ENCODE measurements at regions not wholly inside any gene's neighbourhood (a gene's known extent, or its start where the extent isn't known, plus 50 kb on each side); places are given as distances from the start of the nearest gene placed in this dataset.

- H3K4me3 ChIP-seq (replicated peaks in 1 of 3; ENCODE audit: insufficient read depth in 1 of 3, low read depth in 1 of 3, low read length in 3 of 3) = no peak overlapping the region
- TF ChIP-seq GATA2 (IDR thresholded peaks at IDR 0.05; ENCODE audit: insufficient read depth, insufficient read length, low read depth, low read length) = no peak
- TF ChIP-seq POLR2AphosphoS5 (IDR thresholded peaks at IDR 0.05; ENCODE audit: insufficient read depth, low read depth, low read length) = no peak
- no peak for TF ChIP-seq MAX (IDR thresholded peaks at IDR 0.05; ENCODE audit: insufficient read depth, insufficient read length)
- TF ChIP-seq MYC (IDR thresholded peaks at IDR 0.05; ENCODE audit: low read depth, low read length) = no peak
- no peak for TF ChIP-seq FOS (IDR thresholded peaks at IDR 0.05; ENCODE audit: borderline replicate concordance, insufficient read depth, low read length)
- TF ChIP-seq POLR2A (IDR thresholded peaks at IDR 0.05; ENCODE audit: low read depth, low read length) = no peak
- TF ChIP-seq EZH2 (IDR thresholded peaks at IDR 0.05; ENCODE audit: borderline replicate concordance, low read depth, low read length, severe bottlenecking) = no peak
- TF ChIP-seq JUN (IDR thresholded peaks at IDR 0.05; ENCODE audit: borderline replicate concordance, insufficient read depth, insufficient read length, low read depth) = no peak
- no peak for TF ChIP-seq CTCF (IDR thresholded peaks at IDR 0.05; ENCODE audit: extremely low read depth in 1 of 2, insufficient read depth in 1 of 2, low read depth in 1 of 2, low read length in 2 of 2)
- H3K4me2 ChIP-seq (ENCODE audit: insufficient read depth, low read length) = no peak overlapping the region
- no peaks in the 10 kb centered on the region for H3K79me2 ChIP-seq (ENCODE audit: control insufficient read depth, insufficient read depth, low read length)
- no peak overlapping the region for H2AFZ ChIP-seq (ENCODE audit: low read depth, low read length)
- POLR2A ChIA-PET = no interaction called here
- CTCF ChIA-PET = no interaction called here
- intact Hi-C loops (cut with micrococcal nuclease) = no loop called here
- H3K27ac ChIP-seq (ENCODE audit: insufficient read depth, low read depth, low read length) = no peak overlapping the region
- BruUV-seq (replicated peaks) = no TSS peak
- H3K9me1 ChIP-seq (replicated peaks; ENCODE audit: control insufficient read depth, extremely low read depth, insufficient read depth, low read length) = no peaks in the 10 kb centered on the region
- H3K4me1 ChIP-seq (ENCODE audit: control insufficient read depth, extremely low read depth, insufficient read depth, low read length) = no peaks in the 10 kb centered on the region
- dilution Hi-C loops (cut with MboI; ENCODE audit: extremely low pct_ligation_motif_present, low sequenced_read_pairs) = no loop called here
- FAIRE-seq = no peak
- H4K20me1 ChIP-seq (replicated peaks; ENCODE audit: control insufficient read depth, extremely low read depth, insufficient read depth, low read length) = no peaks in the 10 kb centered on the region
- no peaks in the 10 kb centered on the region for H3K36me3 ChIP-seq (ENCODE audit: control insufficient read depth in 2 of 2, extremely low read depth in 1 of 2, insufficient read depth in 2 of 2, low read length in 2 of 2)
- H3K9me3 ChIP-seq (replicated peaks; ENCODE audit: control insufficient read depth, insufficient read depth, low read length) = no peaks in the 10 kb centered on the region
- no peak for DNase-seq (ENCODE audit: low read depth, low spot score)
- H3K9ac ChIP-seq (replicated peaks; ENCODE audit: extremely low read depth, insufficient read depth, low read length) = no peak overlapping the region
- no peaks in the 10 kb centered on the region for H3K27me3 ChIP-seq (ENCODE audit: control insufficient read depth in 2 of 2, insufficient read depth in 2 of 2, low read length in 2 of 2)
Observed at GRCh38 chr2:186433040-186433439, 53.0 kb upstream of the ZC3H15 start.

Measured in endothelial cell of umbilical vein (primary cell).